GM20000 (cell line): ENCODE measurements at regions not wholly inside any gene's neighbourhood (a gene's known extent, or its start where the extent isn't known, plus 50 kb on each side); places are given as distances from the start of the nearest gene placed in this dataset.

Source experiments
- DNase-seq: peaks from one replicate; pipeline ENCODE4 v3.0.0; 2012; ENCODE audit warnings: low spot score
- TF ChIP-seq, protein P1 (sequence below): IDR thresholded peaks from 2 replicates; pipeline ENCODE4 v1.5.1; 2012; ENCODE audit warnings: mild to moderate bottlenecking, control low read depth; ENCODE audit errors: extremely low read depth, missing control alignments

GRCh38 chr1:170377896-170378634 lies 153.9 kb upstream of the GORAB start:
- TF ChIP-seq, protein P1, sequence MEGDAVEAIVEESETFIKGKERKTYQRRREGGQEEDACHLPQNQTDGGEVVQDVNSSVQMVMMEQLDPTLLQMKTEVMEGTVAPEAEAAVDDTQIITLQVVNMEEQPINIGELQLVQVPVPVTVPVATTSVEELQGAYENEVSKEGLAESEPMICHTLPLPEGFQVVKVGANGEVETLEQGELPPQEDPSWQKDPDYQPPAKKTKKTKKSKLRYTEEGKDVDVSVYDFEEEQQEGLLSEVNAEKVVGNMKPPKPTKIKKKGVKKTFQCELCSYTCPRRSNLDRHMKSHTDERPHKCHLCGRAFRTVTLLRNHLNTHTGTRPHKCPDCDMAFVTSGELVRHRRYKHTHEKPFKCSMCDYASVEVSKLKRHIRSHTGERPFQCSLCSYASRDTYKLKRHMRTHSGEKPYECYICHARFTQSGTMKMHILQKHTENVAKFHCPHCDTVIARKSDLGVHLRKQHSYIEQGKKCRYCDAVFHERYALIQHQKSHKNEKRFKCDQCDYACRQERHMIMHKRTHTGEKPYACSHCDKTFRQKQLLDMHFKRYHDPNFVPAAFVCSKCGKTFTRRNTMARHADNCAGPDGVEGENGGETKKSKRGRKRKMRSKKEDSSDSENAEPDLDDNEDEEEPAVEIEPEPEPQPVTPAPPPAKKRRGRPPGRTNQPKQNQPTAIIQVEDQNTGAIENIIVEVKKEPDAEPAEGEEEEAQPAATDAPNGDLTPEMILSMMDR: no peak
- no peak for DNase-seq

DNA sequence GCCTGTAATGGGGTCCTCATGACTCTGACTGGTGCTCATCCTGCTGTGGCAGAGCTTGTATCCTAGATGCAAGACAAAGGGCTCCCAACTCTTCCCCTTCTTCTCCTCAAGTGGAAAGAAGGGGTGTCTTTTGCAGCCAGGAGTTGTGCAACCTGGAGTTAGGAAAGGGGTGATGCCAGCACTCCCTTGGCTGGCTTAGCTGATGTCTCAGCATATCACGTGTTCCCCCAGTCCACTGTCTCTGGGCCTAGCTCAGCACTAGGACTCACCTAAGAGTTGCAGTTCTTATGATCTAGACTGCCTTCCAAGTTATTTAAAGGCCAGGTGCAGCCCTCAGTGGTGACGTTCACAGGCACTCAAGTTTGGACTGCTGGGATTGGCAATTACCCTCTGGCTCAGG lies 146.2 kb upstream of the GORAB start:
- DNase-seq: no peak
- TF ChIP-seq, protein P1: no peak

- no peak for DNase-seq
- TF ChIP-seq, protein P1: no peak
Observed at GRCh38 chr1:170388489-170388888, 143.5 kb upstream of the GORAB start.

DNA sequence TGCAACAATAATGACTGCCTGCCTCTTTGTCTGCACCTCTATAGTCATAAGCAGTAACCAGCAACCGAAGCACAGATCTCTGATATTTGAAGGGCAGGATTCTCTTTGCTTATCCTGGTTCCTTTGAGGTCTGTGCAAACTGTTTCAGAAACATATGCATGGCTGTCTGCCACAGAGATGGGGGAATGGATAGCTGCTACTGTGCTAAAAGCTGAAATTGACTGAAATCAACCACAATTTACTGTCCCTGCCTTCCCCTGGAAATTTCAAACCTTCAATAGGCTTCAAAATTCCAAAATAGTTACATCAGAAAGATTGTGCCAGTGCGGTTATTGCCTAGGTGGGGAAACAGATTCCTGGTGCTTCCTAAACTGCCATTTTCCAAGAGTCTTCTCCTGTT lies 136.8 kb upstream of the GORAB start:
- no peak for DNase-seq
- TF ChIP-seq, protein P1: no peak

DNA sequence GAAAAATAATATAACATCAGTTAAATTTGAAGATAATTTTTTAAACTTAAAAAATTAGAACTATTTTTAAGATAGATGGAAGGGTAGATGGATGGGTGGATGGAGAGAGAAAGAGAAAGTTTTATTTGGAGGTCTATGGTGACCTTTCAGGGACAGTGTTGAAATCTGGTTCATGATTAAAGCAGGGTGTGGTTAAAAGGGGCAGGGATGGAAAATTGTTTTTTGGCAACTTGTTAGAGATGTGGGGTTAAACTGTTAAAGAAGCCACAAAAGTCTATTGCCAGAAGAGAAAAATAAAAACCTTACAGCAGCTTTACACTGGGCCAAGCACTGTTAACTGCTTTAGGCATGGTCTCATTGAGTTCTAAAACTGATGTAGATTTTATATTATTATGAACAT lies 134.9 kb upstream of the GORAB start:
- DNase-seq: no peak
- TF ChIP-seq, protein P1: no peak

GRCh38 chr1:170402476-170403311 lies 129.3 kb upstream of the GORAB start:
- no peak for DNase-seq
- TF ChIP-seq, protein P1: no peak

GRCh38 chr1:170407138-170407537 lies 124.8 kb upstream of the GORAB start:
- no peak for DNase-seq
- TF ChIP-seq, protein P1: no peak
